Neural crest cell (in vitro differentiated cells): ENCODE measurements at regions not wholly inside any gene's neighbourhood (a gene's known extent, or its start where the extent isn't known, plus 50 kb on each side); places are given as distances from the start of the nearest gene placed in this dataset.

Experiments used
- DNase-seq: peaks from one replicate; pipeline ENCODE4 v3.0.0; 2021; ENCODE audit warnings: low read depth, mixed read lengths, low spot score
- H3K27ac Mint-ChIP-seq: one replicate; pipeline ENCODE4 v1.8.0; 2021; ENCODE audit warnings: mild to moderate bottlenecking, mixed read lengths; ENCODE audit not compliant: unreplicated experiment
- H3K27me3 Mint-ChIP-seq: 2 replicates; pipeline ENCODE4 v1.8.0; 2021; ENCODE audit warnings: low read depth, mild to moderate bottlenecking, mixed read lengths
- H3K36me3 Mint-ChIP-seq: 2 replicates; pipeline ENCODE4 v1.8.0; 2021; ENCODE audit warnings: low read depth, mild to moderate bottlenecking, mixed read lengths
- H3K4me1 Mint-ChIP-seq: 2 replicates; pipeline ENCODE4 v1.8.0; 2021; ENCODE audit warnings: mixed read lengths
- H3K4me3 Mint-ChIP-seq: one replicate; pipeline ENCODE4 v1.8.0; 2021; ENCODE audit warnings: mild to moderate bottlenecking, mixed read lengths
- H3K9me3 Mint-ChIP-seq: 2 replicates; pipeline ENCODE4 v1.8.0; 2021; ENCODE audit warnings: mixed read lengths
- CTCF ChIP-seq: fragments of 200-600 bp; sonication (generic); conservative IDR thresholded peaks from 2 replicates; pipeline ENCODE4 v1.5.0; 2021; ENCODE audit warnings: antibody characterized with exemption, mild to moderate bottlenecking

GRCh38 chr1:232178191-232178590, 451.7 kb downstream of the SIPA1L2 start:
- Mint-ChIP-seq H3K36me3 (no peaks in the 10 kb centered on the region), H3K27ac (no peak overlapping the region), H3K4me3 (no peak overlapping the region), H3K27me3 (no peaks in the 10 kb centered on the region), H3K9me3 (no peaks in the 10 kb centered on the region), H3K4me1 (peaks cover 18% of the 10 kb centered on the region)
- no peak for TF ChIP-seq CTCF
- no peak for DNase-seq

- no peaks in the 10 kb centered on the region for H3K36me3 Mint-ChIP-seq
- no peak for TF ChIP-seq CTCF
- no peaks in the 10 kb centered on the region for H3K27me3 Mint-ChIP-seq
- H3K27ac Mint-ChIP-seq = no peak overlapping the region
- DNase-seq = no peak
- H3K4me1 Mint-ChIP-seq = peaks cover 18% of the 10 kb centered on the region
- no peaks in the 10 kb centered on the region for H3K9me3 Mint-ChIP-seq
- H3K4me3 Mint-ChIP-seq = no peak overlapping the region
Measured at GRCh38 chr1:232177438-232177837, 452.5 kb downstream of the SIPA1L2 start.

- DNase-seq = no peak
- no peaks in the 10 kb centered on the region for H3K36me3 Mint-ChIP-seq
- no peak overlapping the region for H3K27ac Mint-ChIP-seq
- H3K9me3 Mint-ChIP-seq = no peaks in the 10 kb centered on the region
- no peak overlapping the region for H3K4me3 Mint-ChIP-seq
- peaks cover 18% of the 10 kb centered on the region for H3K4me1 Mint-ChIP-seq
- H3K27me3 Mint-ChIP-seq = no peaks in the 10 kb centered on the region
- TF ChIP-seq CTCF = no peak
Measured at GRCh38 chr1:232176222-232176621, 453.7 kb downstream of the SIPA1L2 start.

- H3K9me3 Mint-ChIP-seq = no peaks in the 10 kb centered on the region
- H3K27me3 Mint-ChIP-seq = no peaks in the 10 kb centered on the region
- no peaks in the 10 kb centered on the region for H3K36me3 Mint-ChIP-seq
- TF ChIP-seq CTCF = no peak
- no peak overlapping the region for H3K4me3 Mint-ChIP-seq
- no peak overlapping the region for H3K27ac Mint-ChIP-seq
- peaks cover 2% of the 10 kb centered on the region for H3K4me1 Mint-ChIP-seq
- DNase-seq = no peak
Measured at GRCh38 chr1:232174306-232174705, 455.6 kb downstream of the SIPA1L2 start.

GRCh38 chr1:232172563-232172962, 457.4 kb downstream of the SIPA1L2 start:
- no peak for TF ChIP-seq CTCF
- H3K27ac Mint-ChIP-seq = no peak overlapping the region
- no peaks in the 10 kb centered on the region for H3K27me3 Mint-ChIP-seq
- H3K36me3 Mint-ChIP-seq = no peaks in the 10 kb centered on the region
- DNase-seq = no peak
- H3K4me1 Mint-ChIP-seq = peaks cover 7% of the 10 kb centered on the region
- H3K9me3 Mint-ChIP-seq = no peaks in the 10 kb centered on the region
- H3K4me3 Mint-ChIP-seq = no peak overlapping the region

- DNase-seq = no peak
- no peak for TF ChIP-seq CTCF
- Mint-ChIP-seq H3K4me1 (peaks cover 7% of the 10 kb centered on the region), H3K9me3 (no peaks in the 10 kb centered on the region), H3K36me3 (no peaks in the 10 kb centered on the region), H3K4me3 (no peak overlapping the region), H3K27me3 (no peaks in the 10 kb centered on the region), H3K27ac (no peak overlapping the region)
Measured at GRCh38 chr1:232170909-232171308, 459.0 kb downstream of the SIPA1L2 start.
